GM12878 (cell line): ENCODE measurements at regions not wholly inside any gene's neighbourhood (a gene's known extent, or its start where the extent isn't known, plus 50 kb on each side); places are given as distances from the start of the nearest gene placed in this dataset.

ENCODE experiments used
- ATAC-seq: fragments of 200-7000 bp; cut with Tn5 transposase; 3 replicates; pipeline ENCODE4 v1.9.1; 2020; ENCODE audit warnings: mild to moderate bottlenecking, moderate library complexity
- BruUV-seq: library from RNA; stranded (reverse); fragments of 400-500 nt; replicated peaks from 2 replicates; lab custom pipeline; 2021; lab: Mats Ljungman, UMichigan
- CTCF ChIA-PET: fragments of 300-600 bp; sonication (Branson Sonifier 250); formaldehyde crosslinking; extraction: SDS; loops from one replicate; lab custom pipeline; 2021; ENCODE audit warnings: inconsistent platforms; lab: Yijun Ruan, JAX
- POLR2A ChIA-PET: fragments of 350-600 bp; formaldehyde crosslinking; extraction: SDS; loops from one replicate; lab custom pipeline; 2021; ENCODE audit warnings: inconsistent platforms; lab: Charles Lee
- RAD21 ChIA-PET: fragments of 300-600 bp; sonication (Branson Sonifier 250); formaldehyde crosslinking; loops from one replicate; lab custom pipeline; 2023; ENCODE audit warnings: antibody characterized with exemption; ENCODE audit not compliant: unreplicated experiment; lab: Charles Lee
- SMC1A ChIA-PET: fragments of 300-600 bp; sonication (Branson Sonifier 250); formaldehyde crosslinking; loops from one replicate; lab custom pipeline; 2023; ENCODE audit not compliant: unreplicated experiment, uncharacterized antibody; lab: Charles Lee
- DNase-seq: peaks from one replicate; pipeline ENCODE4 v3.0.0-alpha.2; 2011; ENCODE audit warnings: low read depth, low spot score
- FAIRE-seq: peaks from 3 replicates; lab custom pipeline; 2011; peaks lifted over from hg19 to GRCh38; lab: Jason Lieb, UNC
- H2AFZ ChIP-seq: 2 replicates; pipeline ENCODE4 v1.6.0; 2011; ENCODE audit warnings: low read depth, low read length, control low read depth; ENCODE audit not compliant: control insufficient read depth
- H3K27ac ChIP-seq: 2 replicates; pipeline ENCODE4 v1.5.1; 2011; ENCODE audit warnings: control low read depth; ENCODE audit not compliant: control insufficient read depth, insufficient read depth
- H3K27me3 ChIP-seq, 2 experiments: replicated peaks in 1 of 2; 2 replicates each; pipeline versions ENCODE4 v1.6.0 to v1.6.1; 2011; ENCODE audit warnings: low read length in 1 of 2; ENCODE audit not compliant: control insufficient read depth in 2 of 2, insufficient read depth in 2 of 2
- H3K36me3 ChIP-seq, 2 experiments: 2 replicates each; pipeline ENCODE4 v1.5.1; 2011; ENCODE audit warnings: low read length in 1 of 2; ENCODE audit not compliant: control insufficient read depth in 2 of 2, insufficient read depth in 2 of 2
- H3K4me1 ChIP-seq: 2 replicates; pipeline ENCODE4 v1.6.1; 2011; ENCODE audit warnings: mild to moderate bottlenecking, low read length, moderate library complexity, mixed read lengths; ENCODE audit not compliant: control insufficient read depth, insufficient read depth
- H3K4me2 ChIP-seq: 2 replicates; pipeline ENCODE4 v1.6.0; 2011; ENCODE audit warnings: control low read depth; ENCODE audit not compliant: control insufficient read depth, insufficient read depth
- H3K4me3 ChIP-seq: fragments of 200-600 bp; sonication (generic); 2 replicates; pipeline ENCODE4 v1.5.1; 2016
- H3K79me2 ChIP-seq: 2 replicates; pipeline ENCODE4 v1.6.0; 2011; ENCODE audit warnings: low read length; ENCODE audit not compliant: control insufficient read depth, insufficient read depth
- H3K9ac ChIP-seq: 2 replicates; pipeline ENCODE4 v1.8.0; 2011; ENCODE audit warnings: low read length, control low read depth, mixed read lengths; ENCODE audit not compliant: control insufficient read depth, insufficient read depth
- H3K9me3 ChIP-seq: replicated peaks from 3 replicates; pipeline ENCODE4 v1.5.1; 2011; ENCODE audit warnings: mild to moderate bottlenecking, low read length; ENCODE audit not compliant: control insufficient read depth, insufficient read depth
- H4K20me1 ChIP-seq: 2 replicates; pipeline ENCODE4 v1.6.0; 2011; ENCODE audit not compliant: control insufficient read depth, insufficient read depth
- ATF3 ChIP-seq: IDR thresholded peaks from 2 replicates; pipeline ENCODE4 v1.6.1; 2011; ENCODE audit warnings: low read depth, mild to moderate bottlenecking, low read length, moderate library complexity, borderline replicate concordance; ENCODE audit errors: extremely low read depth
- ATF7 ChIP-seq: fragments of 450-650 bp; IDR thresholded peaks from 2 replicates; pipeline ENCODE4 v1.6.1; 2016; ENCODE audit warnings: low read depth, mild to moderate bottlenecking
- CUX1 ChIP-seq: IDR thresholded peaks from 2 replicates; pipeline ENCODE4 v1.6.1; 2012; ENCODE audit warnings: improper control_type of control experiment, low read depth, low read length; ENCODE audit not compliant: insufficient replicate concordance
- HDAC2 ChIP-seq: fragments of 200-600 bp; sonication (generic); IDR thresholded peaks from 2 replicates; pipeline ENCODE4 v1.6.1; 2017
- MEF2A ChIP-seq: IDR thresholded peaks from 2 replicates; pipeline ENCODE4 v1.6.1; 2011; ENCODE audit warnings: low read depth, mild to moderate bottlenecking, low read length, moderate library complexity; ENCODE audit not compliant: insufficient read depth
- MLLT1 ChIP-seq: fragments of 450-650 bp; IDR thresholded peaks from 2 replicates; pipeline ENCODE4 v1.6.1; 2016; ENCODE audit warnings: mild to moderate bottlenecking
- MTA2 ChIP-seq: fragments of 450-650 bp; IDR thresholded peaks from 2 replicates; pipeline ENCODE4 v1.6.1; 2016; ENCODE audit warnings: low read depth, mild to moderate bottlenecking, moderate library complexity
- NFXL1 ChIP-seq: fragments of 450-650 bp; IDR thresholded peaks from 2 replicates; pipeline ENCODE4 v1.6.1; 2017; ENCODE audit warnings: antibody characterized with exemption, mild to moderate bottlenecking, borderline replicate concordance
- RFX5 ChIP-seq: IDR thresholded peaks from 2 replicates; pipeline ENCODE4 v1.6.1; 2011; ENCODE audit warnings: low read depth, low read length, improper control_type of control experiment
- SPI1 ChIP-seq: IDR thresholded peaks from 2 replicates; pipeline ENCODE4 v1.6.1; 2011; ENCODE audit warnings: low read depth, mild to moderate bottlenecking, low read length, moderate library complexity, borderline replicate concordance; ENCODE audit not compliant: insufficient read depth
- USF1 ChIP-seq: IDR thresholded peaks from 2 replicates; pipeline ENCODE4 v1.6.1; 2011; ENCODE audit warnings: borderline replicate concordance, low read depth, mild to moderate bottlenecking, moderate library complexity, mixed read lengths, low read length; ENCODE audit not compliant: insufficient read depth; ENCODE audit errors: extremely low read length
- WGBS: methylation state at CpG from one replicate; pipeline ENCODE4 v1.1.6; 2016; ENCODE audit warnings: low lambda C conversion rate; ENCODE audit not compliant: insufficient replicate concordance, insufficient coverage; ENCODE audit errors: missing lambda C conversion rate; 5-methylcytosine and 5-hydroxymethylcytosine counted together
- in situ Hi-C: fragments of 300-500 bp; cut with MboI; formaldehyde crosslinking; loops from 9 replicates; pipeline ENCODE4 v1.14.3; 2018; ENCODE audit warnings: mixed read lengths
- intact Hi-C: fragments of 100-400 bp; cut with micrococcal nuclease; formaldehyde crosslinking; loops from one replicate; pipeline ENCODE4 v1.14.2; 2022; ENCODE audit not compliant: unreplicated experiment

- TF ChIP-seq CUX1 (no peak), HDAC2 (no peak), ATF3 (no peak), MTA2 (no peak), NFXL1 (no peak)
Measured at GRCh38 chr3:193879099-193879863, 256.7 kb upstream of the HES1 start (continued).

GRCh38 chr3:193879864-193880242, 256.1 kb upstream of the HES1 start:
- ChIA-PET SMC1A (no interaction called here), RAD21 (no interaction called here), CTCF (no interaction called here), POLR2A (no interaction called here)
- 76% methylated on average over 1 of the region's 1 CpG for WGBS
- H3K4me3 ChIP-seq, result no peak overlapping the region
- BruUV-seq, result no TSS peak
- H3K4me1 ChIP-seq, result no peaks in the 10 kb centered on the region
- intact Hi-C loops (no loop called here), in situ Hi-C loops (no loop called here)
- no peak overlapping the region for H3K27ac ChIP-seq
- FAIRE-seq (no peak), DNase-seq (no peak), ATAC-seq (no peak)
- no peaks in the 10 kb centered on the region for H3K79me2 ChIP-seq
- H2AFZ ChIP-seq, result no peak overlapping the region
- no peak overlapping the region for H3K4me2 ChIP-seq
- H4K20me1 ChIP-seq, result no peaks in the 10 kb centered on the region
- no peaks in the 10 kb centered on the region for H3K9me3 ChIP-seq
- no peak overlapping the region for H3K9ac ChIP-seq
- peaks cover 0 to 6% of the 10 kb centered on the region in 2 experiments; a peak in 1 of 4 replicates for H3K27me3 ChIP-seq
- no peak for TF ChIP-seq USF1
- no peak for TF ChIP-seq MEF2A
- TF ChIP-seq ATF7, result no peak
- TF ChIP-seq MLLT1, result no peak
- no peak for TF ChIP-seq RFX5
- TF ChIP-seq SPI1, result no peak
- H3K36me3 ChIP-seq, result no peaks in the 10 kb centered on the region
